Peyer's patch (tissue), 4 donors: ENCODE measurements at regions not wholly inside any gene's neighbourhood (a gene's known extent, or its start where the extent isn't known, plus 50 kb on each side); places are given as distances from the start of the nearest gene placed in this dataset.
"Not testable (repeated sequence)": the region's sequence is repeated elsewhere in the genome, so short reads cannot be mapped to it uniquely, and the experiment has no call there.

Experiments
- DNase-seq, 3 donors: peaks; one replicate each; pipeline ENCODE4 v3.0.0-alpha.2; 2017 to 2019
- H3K27ac ChIP-seq, 4 donors: fragments of 200-600 bp; sonication (generic); one replicate each; pipeline ENCODE4 v1.5.1; 2016 to 2019
- H3K27me3 ChIP-seq, 2 donors: fragments of 200-600 bp; sonication (generic); one replicate each; pipeline ENCODE4 v1.5.1; 2019
- H3K36me3 ChIP-seq, 3 donors: fragments of 200-600 bp; sonication (generic); one replicate each; pipeline ENCODE4 v1.5.1; 2016 to 2019
- H3K4me1 ChIP-seq, 4 donors: fragments of 200-600 bp; sonication (generic); one replicate each; pipeline ENCODE4 v1.5.1; 2016 to 2019
- H3K4me3 ChIP-seq, 4 donors: fragments of 200-600 bp; sonication (generic); 1 replicate in 3 of 4; 2 replicates in 1 of 4; pipeline ENCODE4 v1.5.1; 2016 to 2019; ENCODE audit warnings: mild to moderate bottlenecking in 1 of 4
- H3K9me3 ChIP-seq, 4 donors: fragments of 200-600 bp; sonication (generic); one replicate each; pipeline ENCODE4 v1.5.1; 2016 to 2019; ENCODE audit warnings: mild to moderate bottlenecking in 1 of 4
- POLR2A ChIP-seq, 2 donors: fragments of 450-650 bp; IDR thresholded peaks; one replicate each; pipeline ENCODE4 v1.5.1; 2017; ENCODE audit warnings: antibody characterized with exemption in 2 of 2, mild to moderate bottlenecking in 2 of 2, moderate library complexity in 2 of 2
- TF ChIP-seq, protein P1 (sequence below), 6 experiments: fragments of 450-650 bp in 4 of 6; fragments of 200-600 bp in 2 of 6; sonication (generic) in 1 of 6; IDR thresholded peaks; one replicate each; pipeline ENCODE4 v1.5.1; 2017 to 2019; ENCODE audit warnings: antibody characterized with exemption in 6 of 6, mild to moderate bottlenecking in 3 of 6, moderate library complexity in 1 of 6

DNA sequence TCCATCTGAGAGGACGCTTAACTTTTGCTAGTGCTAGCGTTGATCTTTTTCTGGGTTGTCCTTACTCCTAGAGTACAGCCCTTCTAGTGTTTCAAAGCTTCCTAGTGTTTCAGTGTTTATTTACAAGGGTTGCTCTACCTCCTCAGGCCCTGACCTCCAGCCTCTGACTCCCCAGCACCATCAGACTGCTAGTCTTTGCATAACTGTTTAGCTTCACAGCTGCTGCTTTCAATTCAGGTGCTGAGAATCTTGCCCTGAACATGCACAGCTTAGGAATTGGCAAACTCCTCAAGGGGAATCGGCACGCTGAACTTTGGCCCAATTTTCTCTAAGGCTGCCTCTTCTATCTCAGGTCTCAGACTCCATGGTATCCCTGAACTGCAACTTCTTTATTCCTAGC lies 52.9 kb downstream of the OR52B4 start:
- DNase-seq, H3K27me3 ChIP-seq, H3K36me3 ChIP-seq, H3K4me1 ChIP-seq, H3K9me3 ChIP-seq, H3K27ac ChIP-seq, H3K4me3 ChIP-seq: not testable (repeated sequence)

DNA sequence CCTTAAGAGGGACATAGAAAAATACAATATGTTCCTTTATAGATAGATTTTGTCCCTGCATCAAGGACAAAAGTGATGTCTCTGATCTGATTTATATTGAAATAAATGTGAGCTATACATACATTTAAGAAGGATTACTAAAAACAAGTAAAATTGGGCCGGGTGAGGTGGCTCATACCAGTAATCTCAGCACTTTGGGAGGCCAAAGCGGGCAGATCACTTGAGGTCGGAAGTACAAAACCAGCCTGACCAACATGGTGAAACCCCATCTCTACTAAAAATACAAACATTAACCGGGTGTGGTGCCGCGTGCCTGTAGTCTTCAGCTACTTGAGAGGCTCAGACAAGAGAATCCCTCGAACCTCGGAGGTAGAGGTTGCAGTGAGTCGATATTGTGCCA lies 91.0 kb downstream of the OR52B4 start:
- H3K4me3 ChIP-seq, H3K27me3 ChIP-seq, H3K36me3 ChIP-seq, H3K9me3 ChIP-seq, H3K27ac ChIP-seq, H3K4me1 ChIP-seq, DNase-seq: not testable (repeated sequence)

DNA sequence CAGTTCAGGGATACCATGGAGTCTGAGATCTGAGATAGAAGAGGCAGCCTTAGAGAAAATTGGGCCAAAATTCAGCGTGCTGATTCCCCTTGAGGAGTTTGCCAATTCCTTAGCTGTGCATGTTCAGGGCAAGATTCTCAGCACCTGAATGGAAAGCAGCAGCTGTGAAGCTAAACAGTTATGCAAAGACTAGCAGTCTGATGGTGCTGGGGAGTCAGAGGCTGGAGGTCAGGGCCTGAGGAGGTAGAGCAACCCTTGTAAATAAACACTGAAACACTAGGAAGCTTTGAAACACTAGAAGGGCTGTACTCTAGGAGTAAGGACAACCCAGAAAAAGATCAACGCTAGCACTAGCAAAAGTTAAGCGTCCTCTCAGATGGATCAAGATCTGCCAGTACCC lies 117.1 kb downstream of the OR52B4 start:
- DNase-seq, H3K4me1 ChIP-seq, H3K27me3 ChIP-seq, H3K4me3 ChIP-seq, H3K27ac ChIP-seq, H3K36me3 ChIP-seq, H3K9me3 ChIP-seq: not testable (repeated sequence)

DNA sequence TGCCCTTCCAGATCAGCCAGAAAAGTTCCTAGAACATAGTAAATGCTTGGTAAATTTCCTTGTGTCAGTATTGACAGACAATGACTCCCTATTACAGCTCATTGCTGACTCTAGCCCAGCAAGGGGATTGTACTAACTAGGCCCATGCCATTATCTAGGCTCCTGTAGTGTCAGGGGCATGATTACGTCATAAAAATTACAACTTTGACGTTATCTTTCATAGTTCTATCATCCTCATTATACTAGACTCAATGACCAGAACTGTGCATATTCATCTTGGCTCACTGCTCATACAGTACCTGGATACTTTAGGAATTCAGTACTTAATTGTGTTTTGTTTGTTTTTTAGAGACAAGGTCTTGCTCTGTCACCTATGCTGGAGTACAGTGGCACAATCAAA lies 118.7 kb downstream of the OR52B4 start:
- not testable (repeated sequence) for H3K4me1 ChIP-seq, H3K4me3 ChIP-seq, DNase-seq, H3K27me3 ChIP-seq, H3K27ac ChIP-seq, H3K9me3 ChIP-seq, H3K36me3 ChIP-seq

DNA sequence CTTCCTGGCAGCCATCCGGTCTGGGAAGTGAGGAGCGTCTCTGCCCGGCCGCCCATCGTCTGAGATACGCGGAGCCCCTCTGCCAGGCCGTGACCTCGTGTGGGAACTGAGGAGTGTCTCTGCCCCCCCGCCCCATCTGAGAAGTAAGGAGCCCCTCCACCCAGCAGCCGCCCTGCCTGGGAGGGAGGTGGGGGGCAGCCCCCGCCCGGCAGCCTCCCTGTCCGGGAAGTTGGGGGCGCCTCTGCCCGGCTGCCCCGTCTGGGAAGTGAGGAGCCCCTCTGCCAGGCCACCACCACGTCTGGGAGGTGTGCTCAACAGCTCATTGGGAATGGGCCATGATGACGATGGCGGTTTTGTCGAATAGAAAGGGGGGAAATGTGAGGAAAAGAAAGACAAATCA lies 130.4 kb downstream of the OR52B4 start:
- H3K4me1 ChIP-seq, H3K27ac ChIP-seq, H3K9me3 ChIP-seq, H3K4me3 ChIP-seq, H3K36me3 ChIP-seq, H3K27me3 ChIP-seq, DNase-seq: not testable (repeated sequence)

DNA sequence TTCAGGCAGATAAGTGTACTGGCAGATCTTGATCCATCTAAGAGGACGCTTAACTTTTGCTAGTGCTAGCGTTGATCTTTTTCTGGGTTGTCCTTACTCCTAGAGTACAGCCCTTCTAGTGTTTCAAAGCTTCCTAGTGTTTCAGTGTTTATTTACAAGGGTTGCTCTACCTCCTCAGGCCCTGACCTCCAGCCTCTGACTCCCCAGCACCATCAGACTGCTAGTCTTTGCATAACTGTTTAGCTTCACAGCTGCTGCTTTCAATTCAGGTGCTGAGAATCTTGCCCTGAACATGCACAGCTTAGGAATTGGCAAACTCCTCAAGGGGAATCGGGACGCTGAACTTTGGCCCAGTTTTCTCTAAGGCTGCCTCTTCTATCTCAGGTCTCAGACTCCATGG lies 124.3 kb downstream of the RRM1 start:
- H3K27me3 ChIP-seq, H3K27ac ChIP-seq, H3K9me3 ChIP-seq, H3K4me1 ChIP-seq, DNase-seq, H3K4me3 ChIP-seq, H3K36me3 ChIP-seq: not testable (repeated sequence)

DNA sequence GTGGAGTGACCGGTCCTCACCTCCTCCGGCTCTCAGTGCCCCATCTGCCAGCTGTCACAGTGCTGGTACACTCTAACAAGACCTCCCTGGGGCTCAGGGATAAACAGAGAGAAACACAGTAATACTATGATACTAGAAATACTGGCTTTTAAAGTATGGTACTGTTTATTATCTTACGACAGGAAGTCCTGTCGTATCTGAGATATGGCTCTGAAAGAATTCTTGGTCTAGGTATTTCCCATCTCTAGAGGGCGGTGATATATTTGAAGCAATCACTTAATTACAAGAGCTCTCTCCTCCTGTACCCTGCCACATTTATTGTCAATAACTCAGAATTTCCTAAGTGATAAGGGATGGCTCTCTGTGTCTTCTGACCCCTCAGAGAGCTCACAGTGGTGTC lies 119.1 kb downstream of the RRM1 start:
- Histone ChIP-seq H3K27me3 (no peaks in the 10 kb centered on the region), H3K4me1 (no peaks in the 10 kb centered on the region), H3K27ac (no peak overlapping the region), H3K9me3 (no peaks in the 10 kb centered on the region), H3K4me3 (no peak overlapping the region), H3K36me3 (no peaks in the 10 kb centered on the region)
- TF ChIP-seq, protein P1, sequence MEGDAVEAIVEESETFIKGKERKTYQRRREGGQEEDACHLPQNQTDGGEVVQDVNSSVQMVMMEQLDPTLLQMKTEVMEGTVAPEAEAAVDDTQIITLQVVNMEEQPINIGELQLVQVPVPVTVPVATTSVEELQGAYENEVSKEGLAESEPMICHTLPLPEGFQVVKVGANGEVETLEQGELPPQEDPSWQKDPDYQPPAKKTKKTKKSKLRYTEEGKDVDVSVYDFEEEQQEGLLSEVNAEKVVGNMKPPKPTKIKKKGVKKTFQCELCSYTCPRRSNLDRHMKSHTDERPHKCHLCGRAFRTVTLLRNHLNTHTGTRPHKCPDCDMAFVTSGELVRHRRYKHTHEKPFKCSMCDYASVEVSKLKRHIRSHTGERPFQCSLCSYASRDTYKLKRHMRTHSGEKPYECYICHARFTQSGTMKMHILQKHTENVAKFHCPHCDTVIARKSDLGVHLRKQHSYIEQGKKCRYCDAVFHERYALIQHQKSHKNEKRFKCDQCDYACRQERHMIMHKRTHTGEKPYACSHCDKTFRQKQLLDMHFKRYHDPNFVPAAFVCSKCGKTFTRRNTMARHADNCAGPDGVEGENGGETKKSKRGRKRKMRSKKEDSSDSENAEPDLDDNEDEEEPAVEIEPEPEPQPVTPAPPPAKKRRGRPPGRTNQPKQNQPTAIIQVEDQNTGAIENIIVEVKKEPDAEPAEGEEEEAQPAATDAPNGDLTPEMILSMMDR (IDR thresholded peaks at IDR 0.05) = no peak
- TF ChIP-seq POLR2A (IDR thresholded peaks at IDR 0.05) = no peak
- no peak for DNase-seq

DNA sequence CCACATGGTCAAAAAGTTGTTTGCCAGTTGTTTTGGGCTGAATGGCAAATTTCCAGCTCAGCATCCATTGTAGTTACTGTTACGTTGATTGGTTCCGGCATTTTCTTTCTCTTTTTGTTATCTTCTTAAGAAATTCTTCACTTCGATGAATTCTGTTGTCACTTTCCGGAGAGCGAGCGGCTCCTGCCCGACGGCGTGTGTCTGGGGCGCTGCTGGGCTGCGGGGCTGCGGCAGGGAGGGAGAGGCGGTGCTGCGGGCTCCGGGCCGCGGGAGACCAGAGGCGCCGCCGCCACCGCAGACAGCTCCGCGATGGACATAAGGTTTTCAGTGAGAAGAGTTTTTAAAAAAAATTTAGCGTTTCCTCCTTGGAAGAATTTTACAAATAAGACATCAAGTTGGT lies 117.4 kb downstream of the RRM1 start:
- no peak for DNase-seq
- H3K9me3 ChIP-seq = no peaks in the 10 kb centered on the region
- H3K36me3 ChIP-seq = no peaks in the 10 kb centered on the region
- H3K27ac ChIP-seq = no peak overlapping the region
- TF ChIP-seq POLR2A (IDR thresholded peaks at IDR 0.05) = no peak
- TF ChIP-seq, protein P1 (IDR thresholded peaks at IDR 0.05) = no peak
- H3K4me1 ChIP-seq = no peaks in the 10 kb centered on the region
- H3K27me3 ChIP-seq = no peaks in the 10 kb centered on the region
- no peak overlapping the region for H3K4me3 ChIP-seq

DNA sequence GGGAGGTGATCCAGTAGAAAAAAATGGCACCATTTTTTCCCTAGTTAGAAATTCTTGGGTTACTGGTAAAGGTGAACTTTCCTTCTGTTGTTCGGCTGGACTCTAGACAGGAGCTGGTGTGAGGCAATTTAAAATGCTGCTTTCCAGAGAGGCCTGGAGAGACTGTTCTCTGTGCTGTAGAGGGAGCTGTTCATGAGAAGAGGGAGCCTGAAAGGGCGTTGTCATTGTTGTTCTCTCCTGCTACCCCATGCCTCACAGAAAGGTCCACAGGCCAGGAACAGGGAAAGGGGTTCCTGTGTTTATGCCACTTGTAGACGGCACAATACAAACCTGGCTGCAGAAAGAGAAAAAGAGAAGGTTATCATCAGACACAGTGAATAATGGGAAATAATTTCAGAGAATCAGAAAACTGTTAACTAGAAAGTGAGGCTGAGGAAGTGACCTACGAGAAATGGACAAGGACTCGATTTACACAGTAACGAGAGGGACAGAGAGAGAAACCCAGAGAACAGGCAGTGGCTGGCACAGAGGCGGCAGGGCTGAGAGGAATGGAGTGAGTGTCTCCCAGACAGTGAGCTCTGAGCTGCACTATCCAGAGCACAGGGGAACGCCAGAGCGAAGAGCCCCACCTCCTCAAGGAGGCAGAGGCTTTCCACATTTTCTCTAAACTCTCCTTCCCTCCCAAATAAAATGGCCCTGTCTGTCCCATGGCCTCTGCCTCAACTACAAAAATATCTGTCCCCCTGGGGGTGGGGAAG lies 109.2 kb downstream of the RRM1 start:
- no peaks in the 10 kb centered on the region for H3K9me3 ChIP-seq
- H3K27me3 ChIP-seq = no peaks in the 10 kb centered on the region
- H3K4me3 ChIP-seq = no peak overlapping the region
- no peak for TF ChIP-seq POLR2A (IDR thresholded peaks at IDR 0.05)
- TF ChIP-seq, protein P1 (IDR thresholded peaks at IDR 0.05) = no peak
- H3K36me3 ChIP-seq = no peaks in the 10 kb centered on the region
- no peaks in the 10 kb centered on the region for H3K4me1 ChIP-seq
- no peak for DNase-seq
- no peak overlapping the region for H3K27ac ChIP-seq
